WTC11 (cell line): ENCODE measurements at regions not wholly inside any gene's neighbourhood (a gene's known extent, or its start where the extent isn't known, plus 50 kb on each side); places are given as distances from the start of the nearest gene placed in this dataset.

ENCODE experiments used
- JUN ChIP-seq: sonication (generic); formaldehyde crosslinking; IDR thresholded peaks from 2 replicates; pipeline ENCODE4 v1.8.0; 2023; ENCODE audit warnings: mild to moderate bottlenecking, missing genetic modification reagents
- TF ChIP-seq, protein P1 (sequence below): fragments of 200-600 bp; IDR thresholded peaks from 2 replicates; pipeline ENCODE4 v1.8.0; 2022; ENCODE audit warnings: antibody characterized with exemption
- TF ChIP-seq, protein P2 (sequence below): sonication (generic); formaldehyde crosslinking; IDR thresholded peaks from 2 replicates; pipeline ENCODE4 v1.8.1; 2023; ENCODE audit warnings: mild to moderate bottlenecking, missing genetic modification reagents, moderate library complexity
- TF ChIP-seq, protein P3 (sequence below): sonication (generic); formaldehyde crosslinking; conservative IDR thresholded peaks from 2 replicates; pipeline ENCODE4 v1.8.1; 2023; ENCODE audit warnings: mild to moderate bottlenecking, low read depth, missing genetic modification reagents, moderate library complexity
- TF ChIP-seq, protein P4 (sequence below): fragments of 250-450 bp; sonication (Bioruptor Pico); IDR thresholded peaks from 2 replicates; pipeline ENCODE4 v1.9.0; 2021; ENCODE audit warnings: moderate library complexity, mild to moderate bottlenecking, inconsistent platforms, borderline replicate concordance

DNA sequence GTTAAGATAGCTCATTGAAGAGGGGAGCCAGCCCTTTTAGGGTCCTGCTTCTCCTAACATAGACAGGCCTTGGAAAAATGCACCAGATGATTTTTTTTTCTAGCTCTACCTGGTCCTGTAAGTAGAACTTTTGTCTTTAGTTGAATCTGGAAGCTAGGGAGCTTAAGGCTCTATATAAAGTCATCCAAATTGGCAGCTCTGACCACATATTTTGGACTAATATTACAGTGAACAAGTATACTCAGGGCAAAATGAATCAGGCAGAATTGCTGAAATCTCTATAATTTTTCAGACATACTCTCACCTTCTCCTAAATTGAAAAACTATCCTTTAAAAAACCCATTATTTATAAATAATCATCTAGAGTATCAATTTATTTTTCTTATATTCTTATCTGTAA lies 375.6 kb downstream of the OSTF1 start:
- TF ChIP-seq, protein P1, sequence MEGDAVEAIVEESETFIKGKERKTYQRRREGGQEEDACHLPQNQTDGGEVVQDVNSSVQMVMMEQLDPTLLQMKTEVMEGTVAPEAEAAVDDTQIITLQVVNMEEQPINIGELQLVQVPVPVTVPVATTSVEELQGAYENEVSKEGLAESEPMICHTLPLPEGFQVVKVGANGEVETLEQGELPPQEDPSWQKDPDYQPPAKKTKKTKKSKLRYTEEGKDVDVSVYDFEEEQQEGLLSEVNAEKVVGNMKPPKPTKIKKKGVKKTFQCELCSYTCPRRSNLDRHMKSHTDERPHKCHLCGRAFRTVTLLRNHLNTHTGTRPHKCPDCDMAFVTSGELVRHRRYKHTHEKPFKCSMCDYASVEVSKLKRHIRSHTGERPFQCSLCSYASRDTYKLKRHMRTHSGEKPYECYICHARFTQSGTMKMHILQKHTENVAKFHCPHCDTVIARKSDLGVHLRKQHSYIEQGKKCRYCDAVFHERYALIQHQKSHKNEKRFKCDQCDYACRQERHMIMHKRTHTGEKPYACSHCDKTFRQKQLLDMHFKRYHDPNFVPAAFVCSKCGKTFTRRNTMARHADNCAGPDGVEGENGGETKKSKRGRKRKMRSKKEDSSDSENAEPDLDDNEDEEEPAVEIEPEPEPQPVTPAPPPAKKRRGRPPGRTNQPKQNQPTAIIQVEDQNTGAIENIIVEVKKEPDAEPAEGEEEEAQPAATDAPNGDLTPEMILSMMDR = no peak
- TF ChIP-seq, protein P2, sequence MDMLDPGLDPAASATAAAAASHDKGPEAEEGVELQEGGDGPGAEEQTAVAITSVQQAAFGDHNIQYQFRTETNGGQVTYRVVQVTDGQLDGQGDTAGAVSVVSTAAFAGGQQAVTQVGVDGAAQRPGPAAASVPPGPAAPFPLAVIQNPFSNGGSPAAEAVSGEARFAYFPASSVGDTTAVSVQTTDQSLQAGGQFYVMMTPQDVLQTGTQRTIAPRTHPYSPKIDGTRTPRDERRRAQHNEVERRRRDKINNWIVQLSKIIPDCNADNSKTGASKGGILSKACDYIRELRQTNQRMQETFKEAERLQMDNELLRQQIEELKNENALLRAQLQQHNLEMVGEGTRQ = no peak
- TF ChIP-seq JUN = no peak
- TF ChIP-seq, protein P3, sequence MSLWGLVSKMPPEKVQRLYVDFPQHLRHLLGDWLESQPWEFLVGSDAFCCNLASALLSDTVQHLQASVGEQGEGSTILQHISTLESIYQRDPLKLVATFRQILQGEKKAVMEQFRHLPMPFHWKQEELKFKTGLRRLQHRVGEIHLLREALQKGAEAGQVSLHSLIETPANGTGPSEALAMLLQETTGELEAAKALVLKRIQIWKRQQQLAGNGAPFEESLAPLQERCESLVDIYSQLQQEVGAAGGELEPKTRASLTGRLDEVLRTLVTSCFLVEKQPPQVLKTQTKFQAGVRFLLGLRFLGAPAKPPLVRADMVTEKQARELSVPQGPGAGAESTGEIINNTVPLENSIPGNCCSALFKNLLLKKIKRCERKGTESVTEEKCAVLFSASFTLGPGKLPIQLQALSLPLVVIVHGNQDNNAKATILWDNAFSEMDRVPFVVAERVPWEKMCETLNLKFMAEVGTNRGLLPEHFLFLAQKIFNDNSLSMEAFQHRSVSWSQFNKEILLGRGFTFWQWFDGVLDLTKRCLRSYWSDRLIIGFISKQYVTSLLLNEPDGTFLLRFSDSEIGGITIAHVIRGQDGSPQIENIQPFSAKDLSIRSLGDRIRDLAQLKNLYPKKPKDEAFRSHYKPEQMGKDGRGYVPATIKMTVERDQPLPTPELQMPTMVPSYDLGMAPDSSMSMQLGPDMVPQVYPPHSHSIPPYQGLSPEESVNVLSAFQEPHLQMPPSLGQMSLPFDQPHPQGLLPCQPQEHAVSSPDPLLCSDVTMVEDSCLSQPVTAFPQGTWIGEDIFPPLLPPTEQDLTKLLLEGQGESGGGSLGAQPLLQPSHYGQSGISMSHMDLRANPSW (CRISPR knock-in tag) = no peak
- TF ChIP-seq, protein P4, sequence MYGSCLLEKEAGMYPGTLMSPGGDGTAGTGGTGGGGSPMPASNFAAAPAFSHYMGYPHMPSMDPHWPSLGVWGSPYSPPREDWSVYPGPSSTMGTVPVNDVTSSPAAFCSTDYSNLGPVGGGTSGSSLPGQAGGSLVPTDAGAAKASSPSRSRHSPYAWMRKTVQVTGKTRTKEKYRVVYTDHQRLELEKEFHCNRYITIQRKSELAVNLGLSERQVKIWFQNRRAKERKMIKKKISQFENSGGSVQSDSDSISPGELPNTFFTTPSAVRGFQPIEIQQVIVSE (CRISPR knock-in tag) = no peak
